IMR-90 (cell line): ENCODE measurements at regions not wholly inside any gene's neighbourhood (a gene's known extent, or its start where the extent isn't known, plus 50 kb on each side); places are given as distances from the start of the nearest gene placed in this dataset.

Experiments
- ATAC-seq: fragments of 200-7000 bp; cut with Tn5 transposase; 2 replicates; pipeline ENCODE4 v1.9.1; 2020; ENCODE audit warnings: low read depth, mild to moderate bottlenecking, moderate library complexity
- BruUV-seq: library from RNA; stranded (reverse); fragments of 400-500 nt; replicated peaks from 2 replicates; lab custom pipeline; 2021; lab: Mats Ljungman, UMichigan
- CTCF ChIA-PET: fragments of 300-600 bp; formaldehyde crosslinking; extraction: SDS; loops from one replicate; lab custom pipeline; 2021; ENCODE audit warnings: antibody characterized with exemption; lab: Yijun Ruan, JAX
- POLR2A ChIA-PET: fragments of 300-600 bp; sonication (Branson Sonifier 250); formaldehyde crosslinking; loops from one replicate; lab custom pipeline; 2022; ENCODE audit warnings: antibody characterized with exemption; ENCODE audit not compliant: unreplicated experiment; lab: Charles Lee
- DNase-seq: peaks from one replicate; pipeline ENCODE4 v3.0.0; 2013
- H2AFZ ChIP-seq: replicated peaks from 2 replicates; pipeline ENCODE3; 2013; ENCODE audit warnings: low read length, mild to moderate bottlenecking; ENCODE audit not compliant: poor library complexity
- H2AK5ac ChIP-seq: 2 replicates; pipeline ENCODE4 v1.6.1; 2013; ENCODE audit warnings: low read depth, low read length, inconsistent platforms
- H2AK9ac ChIP-seq: replicated peaks from 2 replicates; pipeline ENCODE3; 2013; ENCODE audit warnings: mild to moderate bottlenecking, low read depth, low read length, moderate library complexity; ENCODE audit not compliant: poor library complexity
- H2BK120ac ChIP-seq: 2 replicates; pipeline ENCODE4 v1.6.1; 2013; ENCODE audit warnings: low read depth, low read length, inconsistent platforms
- H2BK15ac ChIP-seq: 3 replicates; pipeline ENCODE4 v1.6.1; 2013; ENCODE audit warnings: low read depth, low read length, inconsistent platforms
- H2BK20ac ChIP-seq: 2 replicates; pipeline ENCODE4 v1.6.1; 2013; ENCODE audit warnings: low read depth, mild to moderate bottlenecking, inconsistent platforms, low read length, moderate library complexity
- H2BK5ac ChIP-seq: 2 replicates; pipeline ENCODE4 v1.6.1; 2013; ENCODE audit warnings: mild to moderate bottlenecking, low read depth, low read length, inconsistent platforms; ENCODE audit not compliant: poor library complexity, severe bottlenecking
- H3K14ac ChIP-seq: replicated peaks from 2 replicates; pipeline ENCODE4 v1.6.1; 2013; ENCODE audit warnings: low read depth, low read length, inconsistent platforms
- H3K18ac ChIP-seq: 2 replicates; pipeline ENCODE4 v1.6.1; 2013; ENCODE audit warnings: low read depth, low read length, control low read depth
- H3K23ac ChIP-seq: 2 replicates; pipeline ENCODE4 v1.6.1; 2013; ENCODE audit warnings: low read depth, low read length, inconsistent platforms
- H3K27ac ChIP-seq: 2 replicates; pipeline ENCODE4 v1.5.1; 2013; ENCODE audit warnings: mild to moderate bottlenecking, control low read depth, low read length; ENCODE audit not compliant: insufficient read depth
- H3K27me3 ChIP-seq: 2 replicates; pipeline ENCODE4 v1.6.1; 2013; ENCODE audit warnings: low read length; ENCODE audit not compliant: control insufficient read depth, insufficient read depth
- H3K36me3 ChIP-seq: 2 replicates; pipeline ENCODE4 v1.6.1; 2013; ENCODE audit warnings: low read length, mixed read lengths; ENCODE audit not compliant: control insufficient read depth, insufficient read depth
- H3K4ac ChIP-seq: 2 replicates; pipeline ENCODE4 v1.6.1; 2013; ENCODE audit warnings: low read depth, low read length, inconsistent platforms
- H3K4me1 ChIP-seq: 2 replicates; pipeline ENCODE4 v1.6.1; 2013; ENCODE audit warnings: low read length, mixed read lengths; ENCODE audit not compliant: control insufficient read depth, insufficient read depth
- H3K4me2 ChIP-seq: 2 replicates; pipeline ENCODE4 v1.6.1; 2013; ENCODE audit warnings: low read depth, mild to moderate bottlenecking, control low read depth, low read length, moderate library complexity
- H3K4me3 ChIP-seq: 2 replicates; pipeline ENCODE4 v1.5.1; 2013; ENCODE audit warnings: low read depth, mild to moderate bottlenecking, control low read depth, low read length, moderate library complexity; ENCODE audit not compliant: insufficient read depth
- H3K56ac ChIP-seq: 2 replicates; pipeline ENCODE4 v1.6.1; 2013; ENCODE audit warnings: low read length, inconsistent platforms; ENCODE audit not compliant: insufficient read depth; ENCODE audit errors: extremely low read depth
- H3K79me1 ChIP-seq, 2 experiments: 2 replicates each; pipeline ENCODE4 v1.6.1; 2013; ENCODE audit warnings: low read length in 2 of 2, inconsistent platforms in 1 of 2, low read depth in 1 of 2
- H3K9ac ChIP-seq: 2 replicates; pipeline ENCODE4 v1.6.1; 2013; ENCODE audit warnings: low read depth, low read length, control low read depth
- H3K9me1 ChIP-seq: 2 replicates; pipeline ENCODE4 v1.6.1; 2013; ENCODE audit warnings: low read length, inconsistent platforms; ENCODE audit not compliant: insufficient read depth
- H3K9me3 ChIP-seq: 2 replicates; pipeline ENCODE4 v1.6.1; 2013; ENCODE audit warnings: low read length; ENCODE audit not compliant: control insufficient read depth, insufficient read depth
- H4K20me1 ChIP-seq: 2 replicates; pipeline ENCODE4 v1.6.1; 2013; ENCODE audit warnings: low read length, inconsistent platforms; ENCODE audit not compliant: insufficient read depth
- H4K5ac ChIP-seq: 2 replicates; pipeline ENCODE4 v1.6.1; 2013; ENCODE audit warnings: mild to moderate bottlenecking, low read depth, low read length, control low read depth
- H4K8ac ChIP-seq, 2 experiments: 2 replicates each; pipeline ENCODE4 v1.6.1; 2013; ENCODE audit warnings: low read depth in 2 of 2, low read length in 2 of 2, control low read depth in 1 of 2, inconsistent platforms in 1 of 2
- H4K91ac ChIP-seq: 2 replicates; pipeline ENCODE4 v1.6.1; 2013; ENCODE audit warnings: low read depth, low read length, inconsistent platforms; ENCODE audit not compliant: insufficient read depth
- CEBPB ChIP-seq: IDR thresholded peaks from 2 replicates; pipeline ENCODE4 v1.6.1; 2012; ENCODE audit warnings: low read depth, low read length, improper control_type of control experiment
- CTCF ChIP-seq: conservative IDR thresholded peaks from 2 replicates; pipeline ENCODE4 v1.5.1; 2012; ENCODE audit warnings: mild to moderate bottlenecking, low read depth, low read length, improper control_type of control experiment
- RAD21 ChIP-seq: IDR thresholded peaks from 2 replicates; pipeline ENCODE4 v1.6.1; 2012; ENCODE audit warnings: low read length, improper control_type of control experiment
- RFX5 ChIP-seq: IDR thresholded peaks from 2 replicates; pipeline ENCODE4 v1.8.0; 2012; ENCODE audit warnings: low read depth, mild to moderate bottlenecking, low read length, moderate library complexity
- SMC3 ChIP-seq: fragments of 150-350 bp; IDR thresholded peaks from 2 replicates; pipeline ENCODE4 v1.6.1; 2016; ENCODE audit warnings: low read depth, mild to moderate bottlenecking, antibody characterized with exemption, low read length, moderate library complexity
- WGBS, 2 experiments: methylation state at CpG; one replicate each; pipeline versions ENCODE4 v1.1.5 to v1.1.7; 2013; ENCODE audit warnings: missing lambda C conversion rate in 2 of 2; ENCODE audit not compliant: insufficient read length in 1 of 2; ENCODE audit errors: extremely low coverage in 2 of 2; 5-methylcytosine and 5-hydroxymethylcytosine counted together
- dilution Hi-C: fragments of 300-500 bp; cut with HindIII; formaldehyde crosslinking; loops from one replicate; pipeline ENCODE4 v1.14.3; 2018; ENCODE audit warnings: low sequenced_read_pairs; ENCODE audit not compliant: unreplicated experiment
- in situ Hi-C: fragments of 300-500 bp; cut with MboI; formaldehyde crosslinking; loops from 3 replicates; pipeline ENCODE4 v1.14.3; 2019; ENCODE audit warnings: low sequenced_read_pairs, inconsistent platforms, mixed read lengths
- intact Hi-C: fragments of 100-400 bp; cut with micrococcal nuclease; formaldehyde crosslinking; loops from 2 replicates; pipeline ENCODE4 v1.10.0; 2022

GRCh38 chr6:105509506-105510331, 106.8 kb upstream of the PREP start:
- ChIA-PET CTCF (interaction anchor here (0.6 to 1.0 kb wide), 2 partner anchors 21 to 579 kb away, joined by 3 to 4 read pairs; no protein-coding TSS in a partner anchor), POLR2A (no interaction called here)
- H3K9ac ChIP-seq: no peak overlapping the region; the same call in 1 of the 2 replicates
- no peak overlapping the region; the same call in 1 of the 2 replicates for H4K5ac ChIP-seq
- peak overlapping the region; percentile 25 for H2BK5ac ChIP-seq
- no peak overlapping the region; the same call in 1 of the 2 replicates for H3K4me2 ChIP-seq
- peak overlapping the region; percentile 61 for H3K14ac ChIP-seq
- dilution Hi-C loops: no loop called here
- H4K20me1 ChIP-seq: no peaks in the 10 kb centered on the region
- H4K91ac ChIP-seq: peak overlapping the region; percentile 26
- DNase-seq (peak; percentile 56), ATAC-seq (peak; percentile 91)
- peak overlapping the region; percentile 72 for H2AFZ ChIP-seq
- H2BK120ac ChIP-seq: peak overlapping the region; percentile 75
- TF ChIP-seq CTCF: peak; percentile 55
- TF ChIP-seq CEBPB: no peak
- TF ChIP-seq RFX5: no peak
- TF ChIP-seq SMC3: peak; percentile 53
- peak; percentile 53 for TF ChIP-seq RAD21
- H3K18ac ChIP-seq: peak overlapping the region; percentile 51; the same call in 1 of the 2 replicates
- peak overlapping the region; percentile 37 for H2AK5ac ChIP-seq
- H3K27ac ChIP-seq: no peak overlapping the region
- H4K8ac ChIP-seq: peak overlapping the region in 1 of 2 experiments; percentile 32; a peak in 1 of 4 replicates
- no peaks in the 10 kb centered on the region for H3K27me3 ChIP-seq
- H2BK20ac ChIP-seq: peak overlapping the region; percentile 86
- no CpG with 5 or more reads among the region's 9 CpGs for WGBS, 2 experiments
- H3K36me3 ChIP-seq: no peaks in the 10 kb centered on the region
- H3K79me1 ChIP-seq: no peaks in the 10 kb centered on the region
- H3K56ac ChIP-seq: peak overlapping the region; percentile 70; the same call in 1 of the 2 replicates
- H3K4ac ChIP-seq: peak overlapping the region; percentile 28
- in situ Hi-C loops: no loop called here
- no peaks in the 10 kb centered on the region for H3K9me3 ChIP-seq
- H3K4me1 ChIP-seq: peaks cover 1% of the 10 kb centered on the region; the same call in 1 of the 2 replicates
- BruUV-seq: no TSS peak
- no peak overlapping the region for H2AK9ac ChIP-seq
- peak overlapping the region; percentile 22; the same call in 2 of the 3 replicates for H2BK15ac ChIP-seq
- no peak overlapping the region for H3K4me3 ChIP-seq
- intact Hi-C loops: loop anchor here (2.0 kb wide), 1 partner anchor 95 kb away; no protein-coding TSS in a partner anchor
- H3K23ac ChIP-seq: peak overlapping the region; percentile 48
- peaks cover 4% of the 10 kb centered on the region; the same call in 1 of the 2 replicates for H3K9me1 ChIP-seq
